ENCODE measurements at regions not wholly inside any gene's neighbourhood (a gene's known extent, or its start where the extent isn't known, plus 50 kb on each side); places are given as distances from the start of the nearest gene placed in this dataset.

- H3K9me3 Mint-ChIP-seq: no peaks in the 10 kb centered on the region
- no peak for DNase-seq
- no peaks in the 10 kb centered on the region for H3K27me3 Mint-ChIP-seq
- H3K27ac Mint-ChIP-seq: no peak overlapping the region
- no peak overlapping the region for H3K4me3 Mint-ChIP-seq
- peaks cover 9% of the 10 kb centered on the region for H3K4me1 Mint-ChIP-seq (ENCODE audit: low read depth)
- H3K36me3 Mint-ChIP-seq (ENCODE audit: low read depth): no peaks in the 10 kb centered on the region
Observed at GRCh38 chr3:168212664-168213285, 117.1 kb upstream of the GOLIM4 start.

GRCh38 chr3:168205451-168205850, 109.7 kb upstream of the GOLIM4 start:
- H3K27me3 Mint-ChIP-seq: no peaks in the 10 kb centered on the region
- no peaks in the 10 kb centered on the region for H3K9me3 Mint-ChIP-seq
- no peaks in the 10 kb centered on the region for H3K36me3 Mint-ChIP-seq (ENCODE audit: low read depth)
- H3K27ac Mint-ChIP-seq: no peak overlapping the region
- H3K4me1 Mint-ChIP-seq (ENCODE audit: low read depth): no peaks in the 10 kb centered on the region
- no peak for DNase-seq
- no peak overlapping the region for H3K4me3 Mint-ChIP-seq

- H3K4me3 Mint-ChIP-seq: no peak overlapping the region
- H3K4me1 Mint-ChIP-seq (ENCODE audit: low read depth): no peaks in the 10 kb centered on the region
- peaks cover 2% of the 10 kb centered on the region for H3K27me3 Mint-ChIP-seq
- H3K36me3 Mint-ChIP-seq (ENCODE audit: low read depth): no peaks in the 10 kb centered on the region
- H3K9me3 Mint-ChIP-seq: no peaks in the 10 kb centered on the region
- no peak for DNase-seq
- H3K27ac Mint-ChIP-seq: no peak overlapping the region
Observed at GRCh38 chr3:168197162-168197561, 101.4 kb upstream of the GOLIM4 start.

GRCh38 chr3:168191856-168192255, 96.1 kb upstream of the GOLIM4 start:
- H3K4me1 Mint-ChIP-seq (ENCODE audit: low read depth): no peaks in the 10 kb centered on the region
- H3K4me3 Mint-ChIP-seq: no peak overlapping the region
- no peaks in the 10 kb centered on the region for H3K9me3 Mint-ChIP-seq
- peaks cover 2% of the 10 kb centered on the region for H3K27me3 Mint-ChIP-seq
- H3K36me3 Mint-ChIP-seq (ENCODE audit: low read depth): no peaks in the 10 kb centered on the region
- no peak for DNase-seq
- no peak overlapping the region for H3K27ac Mint-ChIP-seq

GRCh38 chr3:168187233-168187632, 91.5 kb upstream of the GOLIM4 start:
- Mint-ChIP-seq H3K4me3 (no peak overlapping the region), H3K36me3 (ENCODE audit: low read depth) (no peaks in the 10 kb centered on the region), H3K27ac (no peak overlapping the region), H3K27me3 (no peaks in the 10 kb centered on the region), H3K9me3 (no peaks in the 10 kb centered on the region), H3K4me1 (ENCODE audit: low read depth) (no peaks in the 10 kb centered on the region)
- DNase-seq: no peak

- Mint-ChIP-seq H3K36me3 (ENCODE audit: low read depth) (no peaks in the 10 kb centered on the region), H3K9me3 (no peaks in the 10 kb centered on the region), H3K27ac (no peak overlapping the region), H3K27me3 (no peaks in the 10 kb centered on the region), H3K4me1 (ENCODE audit: low read depth) (no peaks in the 10 kb centered on the region), H3K4me3 (no peak overlapping the region)
- no peak for DNase-seq
Observed at GRCh38 chr3:168186293-168186983, 90.7 kb upstream of the GOLIM4 start.

GRCh38 chr3:168183774-168184173, 88.0 kb upstream of the GOLIM4 start:
- Mint-ChIP-seq H3K4me3 (no peak overlapping the region), H3K36me3 (ENCODE audit: low read depth) (no peaks in the 10 kb centered on the region), H3K27me3 (no peaks in the 10 kb centered on the region), H3K9me3 (no peaks in the 10 kb centered on the region), H3K27ac (no peak overlapping the region), H3K4me1 (ENCODE audit: low read depth) (no peaks in the 10 kb centered on the region)
- no peak for DNase-seq

GRCh38 chr3:168168743-168169142, 73.0 kb upstream of the GOLIM4 start:
- Mint-ChIP-seq H3K4me3 (no peak overlapping the region), H3K9me3 (no peaks in the 10 kb centered on the region), H3K27me3 (no peaks in the 10 kb centered on the region), H3K4me1 (ENCODE audit: low read depth) (peaks cover 3% of the 10 kb centered on the region), H3K36me3 (ENCODE audit: low read depth) (no peaks in the 10 kb centered on the region), H3K27ac (no peak overlapping the region)
- DNase-seq: no peak

- no peaks in the 10 kb centered on the region for H3K27me3 Mint-ChIP-seq
- no peaks in the 10 kb centered on the region for H3K9me3 Mint-ChIP-seq
- peaks cover 3% of the 10 kb centered on the region for H3K4me1 Mint-ChIP-seq (ENCODE audit: low read depth)
- H3K27ac Mint-ChIP-seq: no peak overlapping the region
- H3K36me3 Mint-ChIP-seq (ENCODE audit: low read depth): no peaks in the 10 kb centered on the region
- no peak overlapping the region for H3K4me3 Mint-ChIP-seq
- no peak for DNase-seq
Observed at GRCh38 chr3:168165390-168166269, 69.9 kb upstream of the GOLIM4 start.

GRCh38 chr3:168162172-168162571, 66.4 kb upstream of the GOLIM4 start:
- Mint-ChIP-seq H3K36me3 (ENCODE audit: low read depth) (no peaks in the 10 kb centered on the region), H3K4me1 (ENCODE audit: low read depth) (peaks cover 3% of the 10 kb centered on the region), H3K9me3 (no peaks in the 10 kb centered on the region), H3K27ac (no peak overlapping the region), H3K4me3 (no peak overlapping the region), H3K27me3 (peaks cover 2% of the 10 kb centered on the region)
- DNase-seq: no peak

GRCh38 chr3:168161696-168162095, 66.0 kb upstream of the GOLIM4 start:
- Mint-ChIP-seq H3K9me3 (no peaks in the 10 kb centered on the region), H3K4me3 (no peak overlapping the region), H3K27me3 (peaks cover 7% of the 10 kb centered on the region), H3K36me3 (ENCODE audit: low read depth) (no peaks in the 10 kb centered on the region), H3K4me1 (ENCODE audit: low read depth) (peaks cover 3% of the 10 kb centered on the region), H3K27ac (no peak overlapping the region)
- no peak for DNase-seq

GRCh38 chr3:168157903-168158302, 62.2 kb upstream of the GOLIM4 start:
- no peak for DNase-seq
- Mint-ChIP-seq H3K27me3 (peaks cover 18% of the 10 kb centered on the region), H3K9me3 (peaks cover 6% of the 10 kb centered on the region), H3K4me3 (no peak overlapping the region), H3K27ac (no peak overlapping the region), H3K4me1 (ENCODE audit: low read depth) (no peaks in the 10 kb centered on the region), H3K36me3 (ENCODE audit: low read depth) (no peaks in the 10 kb centered on the region)

- Mint-ChIP-seq H3K27ac (no peak overlapping the region), H3K4me1 (ENCODE audit: low read depth) (no peaks in the 10 kb centered on the region), H3K4me3 (no peak overlapping the region), H3K27me3 (peaks cover 18% of the 10 kb centered on the region), H3K9me3 (peaks cover 8% of the 10 kb centered on the region), H3K36me3 (ENCODE audit: low read depth) (no peaks in the 10 kb centered on the region)
- DNase-seq: no peak
Observed at GRCh38 chr3:168157099-168157700, 61.5 kb upstream of the GOLIM4 start.

- Mint-ChIP-seq H3K9me3 (peaks cover 13% of the 10 kb centered on the region), H3K27me3 (peaks cover 18% of the 10 kb centered on the region), H3K27ac (no peak overlapping the region), H3K4me3 (no peak overlapping the region), H3K4me1 (ENCODE audit: low read depth) (no peaks in the 10 kb centered on the region), H3K36me3 (ENCODE audit: low read depth) (no peaks in the 10 kb centered on the region)
- DNase-seq: no peak
Observed at GRCh38 chr3:168156479-168156878, 60.8 kb upstream of the GOLIM4 start.
